SKM-1 treated with dmso at 0.1 percent for 144 hours (cell line): ENCODE measurements at regions not wholly inside any gene's neighbourhood (a gene's known extent, or its start where the extent isn't known, plus 50 kb on each side); places are given as distances from the start of the nearest gene placed in this dataset.

ENCODE experiments used
- DNase-seq: peaks from one replicate; lab custom pipeline; 2025; ENCODE audit not compliant: unreplicated experiment; lab: John Stamatoyannopoulos, UW

- peak; percentile 6 for DNase-seq
These were observed 265.9 kb downstream of the PRDM2 start for GRCh38 chr1:13965770-13966398.

- no peak for DNase-seq
These were observed 267.7 kb downstream of the PRDM2 start for GRCh38 chr1:13967707-13968106.

- DNase-seq: no peak
These were observed 268.4 kb downstream of the PRDM2 start for GRCh38 chr1:13968361-13968760.

- DNase-seq: no peak
These were observed 270.8 kb downstream of the PRDM2 start for GRCh38 chr1:13970631-13971247.

- DNase-seq: no peak
These were observed 276.5 kb downstream of the PRDM2 start for GRCh38 chr1:13976485-13976884.

GRCh38 chr1:13981142-13981541 is 281.2 kb downstream of the PRDM2 start:
- no peak for DNase-seq

GRCh38 chr1:13983393-13983792 is 283.4 kb downstream of the PRDM2 start:
- no peak for DNase-seq

- DNase-seq: no peak
These were observed 291.0 kb downstream of the PRDM2 start for GRCh38 chr1:13990939-13991338.

GRCh38 chr1:13992489-13993285 is 292.7 kb downstream of the PRDM2 start:
- DNase-seq: no peak

- DNase-seq: no peak
These were observed 294.4 kb downstream of the PRDM2 start for GRCh38 chr1:13994386-13994785.

GRCh38 chr1:13996334-13996733 is 296.3 kb downstream of the PRDM2 start:
- no peak for DNase-seq

GRCh38 chr1:14003552-14003951 is 303.6 kb downstream of the PRDM2 start:
- DNase-seq: no peak

- no peak for DNase-seq
These were observed 309.6 kb downstream of the PRDM2 start for GRCh38 chr1:14009582-14009981.

- no peak for DNase-seq
These were observed 310.5 kb downstream of the PRDM2 start for GRCh38 chr1:14010476-14010875.

- DNase-seq: no peak
These were observed 311.1 kb downstream of the PRDM2 start for GRCh38 chr1:14011132-14011531.

GRCh38 chr1:14011888-14012287 is 311.9 kb downstream of the PRDM2 start:
- DNase-seq: no peak

GRCh38 chr1:14014929-14015328 is 314.9 kb downstream of the PRDM2 start:
- no peak for DNase-seq

GRCh38 chr1:14015917-14016316 is 315.9 kb downstream of the PRDM2 start:
- no peak for DNase-seq

- DNase-seq: no peak
These were observed 317.6 kb downstream of the PRDM2 start for GRCh38 chr1:14017531-14017961.

GRCh38 chr1:14019461-14019860 is 319.5 kb downstream of the PRDM2 start:
- no peak for DNase-seq

GRCh38 chr1:14020006-14020405 is 320.0 kb downstream of the PRDM2 start:
- DNase-seq: no peak

GRCh38 chr1:14027099-14027498 is 327.1 kb downstream of the PRDM2 start:
- DNase-seq: no peak
